CD4-positive, alpha-beta memory T cell (primary cell): ENCODE measurements at regions not wholly inside any gene's neighbourhood (a gene's known extent, or its start where the extent isn't known, plus 50 kb on each side); places are given as distances from the start of the nearest gene placed in this dataset.
"Not testable (repeated sequence)": the region's sequence is repeated elsewhere in the genome, so short reads cannot be mapped to it uniquely, and the experiment has no call there.

Source experiments
- CTCF ChIA-PET: fragments of 350-600 bp; sonication (Branson Sonifier 250); formaldehyde crosslinking; loops from one replicate; lab custom pipeline; 2021; ENCODE audit warnings: inconsistent platforms; ENCODE audit not compliant: partially characterized antibody; lab: Charles Lee
- POLR2A ChIA-PET: fragments of 350-600 bp; sonication (Branson Sonifier 250); formaldehyde crosslinking; loops from one replicate; lab custom pipeline; 2021; ENCODE audit not compliant: partially characterized antibody; lab: Charles Lee
- DNase-seq, 5 donors: peaks; one replicate each; pipeline versions ENCODE4 v3.0.0 to v3.0.0-alpha.2; 2020 to 2022; ENCODE audit warnings: mixed read lengths in 1 of 5
- H3K27ac ChIP-seq: one replicate; pipeline ENCODE4 v1.7.0; 2013; ENCODE audit warnings: low read depth, low read length
- H3K27me3 ChIP-seq: 2 replicates; pipeline ENCODE4 v1.7.0; 2013; ENCODE audit warnings: mild to moderate bottlenecking, low read length, moderate library complexity; ENCODE audit not compliant: insufficient read depth
- H3K36me3 ChIP-seq: 2 replicates; pipeline ENCODE4 v1.7.0; 2013; ENCODE audit warnings: mild to moderate bottlenecking, low read length, moderate library complexity; ENCODE audit not compliant: insufficient read depth
- H3K4me1 ChIP-seq: 2 replicates; pipeline ENCODE4 v1.7.0; 2013; ENCODE audit warnings: mild to moderate bottlenecking, low read length, moderate library complexity; ENCODE audit not compliant: insufficient read depth
- H3K4me3 ChIP-seq, 2 donors: one replicate each; pipeline ENCODE4 v1.7.0; 2013; ENCODE audit warnings: low read length in 2 of 2, mild to moderate bottlenecking in 1 of 2
- H3K9me3 ChIP-seq, 2 donors: one replicate each; pipeline ENCODE4 v1.7.0; 2013; ENCODE audit warnings: low read length in 2 of 2, control low read depth in 1 of 2; ENCODE audit not compliant: control insufficient read depth in 1 of 2
- H3K27ac Mint-ChIP-seq, 7 donors: one replicate each; pipeline ENCODE4 v1.8.0; 2020 to 2021; ENCODE audit warnings: mixed read lengths in 7 of 7, mild to moderate bottlenecking in 6 of 7, inconsistent platforms in 3 of 7, moderate library complexity in 3 of 7
- H3K27me3 Mint-ChIP-seq, 2 donors: one replicate each; pipeline ENCODE4 v1.8.0; 2020 to 2021; ENCODE audit warnings: mixed read lengths in 2 of 2
- H3K36me3 Mint-ChIP-seq, 2 donors: one replicate each; pipeline ENCODE4 v1.8.0; 2020 to 2021; ENCODE audit warnings: mixed read lengths in 2 of 2, inconsistent platforms in 1 of 2, mild to moderate bottlenecking in 1 of 2
- H3K4me1 Mint-ChIP-seq, 4 donors: one replicate each; pipeline ENCODE4 v1.8.0; 2020 to 2021; ENCODE audit warnings: mixed read lengths in 4 of 4, mild to moderate bottlenecking in 1 of 4
- H3K4me3 Mint-ChIP-seq, 8 donors: one replicate each; pipeline ENCODE4 v1.8.0; 2020 to 2021; ENCODE audit warnings: mixed read lengths in 8 of 8, mild to moderate bottlenecking in 7 of 8, moderate library complexity in 6 of 8, inconsistent platforms in 3 of 8
- H3K9me3 Mint-ChIP-seq, 8 donors: one replicate each; pipeline ENCODE4 v1.8.0; 2020 to 2021; ENCODE audit warnings: mixed read lengths in 8 of 8, mild to moderate bottlenecking in 5 of 8, inconsistent platforms in 3 of 8, moderate library complexity in 1 of 8
- intact Hi-C: fragments of 100-400 bp; cut with micrococcal nuclease; formaldehyde crosslinking; loops from one replicate; pipeline ENCODE4 v1.15.1; 2023

DNA sequence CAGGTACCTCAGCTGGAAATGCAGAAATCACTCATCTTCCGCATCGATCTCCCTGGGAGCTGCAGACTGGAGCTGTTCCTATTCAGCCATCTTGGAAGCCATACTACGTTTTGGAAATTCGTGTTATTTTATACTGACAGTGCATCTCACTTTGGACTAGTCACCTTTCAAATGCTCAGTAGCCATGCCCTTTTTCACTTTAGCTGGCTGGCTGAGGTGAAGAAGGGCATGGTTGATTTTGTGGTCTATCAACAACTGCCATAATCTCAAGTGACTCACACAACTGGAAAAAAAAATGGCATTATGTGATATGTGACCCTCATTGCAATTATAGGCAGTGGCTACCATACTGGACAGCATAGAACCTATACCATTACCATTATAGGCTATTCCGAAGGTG is 100.5 kb downstream of the CCDC71L start:
- H3K27ac ChIP-seq, result no peak overlapping the region
- H3K27me3 ChIP-seq, result no peaks in the 10 kb centered on the region
- CTCF ChIA-PET, result interaction anchor here (1.0 kb wide), 1 partner anchor 17 kb away, joined by 3 read pairs; no protein-coding TSS in a partner anchor
- H3K27ac Mint-ChIP-seq, result no peak overlapping the region
- H3K4me3 Mint-ChIP-seq, result no peak overlapping the region
- no peaks in the 10 kb centered on the region for H3K36me3 Mint-ChIP-seq
- H3K9me3 ChIP-seq, result no peaks in the 10 kb centered on the region
- no peak overlapping the region for H3K4me3 ChIP-seq
- intact Hi-C loops, result no loop called here
- H3K4me1 Mint-ChIP-seq, result no peaks in the 10 kb centered on the region
- H3K36me3 ChIP-seq, result no peaks in the 10 kb centered on the region
- POLR2A ChIA-PET, result no interaction called here
- peaks cover 0 to 6% (median under 1%) of the 10 kb centered on the region in 8 donors for H3K9me3 Mint-ChIP-seq
- no peak for DNase-seq
- no peaks in the 10 kb centered on the region for H3K4me1 ChIP-seq
- H3K27me3 Mint-ChIP-seq, result peaks cover 4 to 5% of the 10 kb centered on the region in 2 donors

DNA sequence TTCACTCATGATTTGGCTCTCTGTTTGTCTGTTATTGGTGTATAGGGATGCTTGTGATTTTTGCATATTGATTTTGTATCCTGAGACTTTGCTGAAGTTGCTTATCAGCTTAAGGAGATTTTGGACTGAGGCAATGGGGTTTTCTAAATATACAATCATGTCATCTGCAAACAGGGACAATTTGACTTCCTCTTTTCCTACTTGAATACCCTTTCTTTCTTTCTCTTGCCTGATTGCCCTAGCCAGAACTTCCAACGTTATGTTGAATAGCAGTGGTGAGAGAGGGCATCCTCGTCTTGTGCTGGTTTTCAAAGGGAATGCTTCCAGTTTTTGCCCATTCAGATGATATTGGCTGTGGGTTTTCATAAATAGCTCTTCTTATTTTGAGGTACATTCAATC is 104.7 kb downstream of the CCDC71L start:
- H3K27me3 ChIP-seq, H3K4me1 ChIP-seq, H3K36me3 ChIP-seq, H3K27me3 Mint-ChIP-seq, H3K4me1 Mint-ChIP-seq, POLR2A ChIA-PET, DNase-seq, H3K27ac ChIP-seq, H3K9me3 ChIP-seq, H3K36me3 Mint-ChIP-seq, H3K4me3 Mint-ChIP-seq, H3K27ac Mint-ChIP-seq, H3K4me3 ChIP-seq: not testable (repeated sequence)
- intact Hi-C loops, result loop anchor here (10.0 kb wide), 1 partner anchor 81 kb away; no protein-coding TSS in a partner anchor
- peaks cover 0 to 12% (median 5%) of the 10 kb centered on the region in 8 donors for H3K9me3 Mint-ChIP-seq
- CTCF ChIA-PET, result interaction anchor here (1.7 kb wide), 1 partner anchor 13 kb away, joined by 6 read pairs; no protein-coding TSS in a partner anchor

DNA sequence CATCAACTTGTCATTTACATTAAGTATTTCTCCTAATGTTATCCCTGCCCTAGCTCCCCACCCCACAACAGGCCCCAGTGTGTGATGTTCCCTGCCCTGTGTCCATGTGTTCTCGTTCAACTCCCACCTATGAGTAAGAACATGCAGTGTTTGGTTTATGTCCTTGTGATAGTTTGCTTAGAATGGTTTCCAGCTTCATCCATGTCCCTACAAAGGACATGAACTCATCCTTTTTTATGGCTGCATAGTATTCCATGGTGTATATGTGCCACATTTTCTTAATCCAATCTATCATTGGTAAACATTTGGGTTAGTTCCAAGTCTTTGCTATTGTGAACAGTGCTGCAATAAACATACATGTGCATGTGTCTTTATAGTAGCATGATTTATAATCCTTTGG is 106.3 kb downstream of the CCDC71L start:
- H3K36me3 ChIP-seq, H3K27ac Mint-ChIP-seq, H3K4me3 Mint-ChIP-seq, H3K4me3 ChIP-seq, H3K4me1 ChIP-seq, H3K27me3 ChIP-seq, DNase-seq, H3K36me3 Mint-ChIP-seq, H3K4me1 Mint-ChIP-seq, H3K9me3 ChIP-seq, POLR2A ChIA-PET, H3K27ac ChIP-seq, H3K27me3 Mint-ChIP-seq: not testable (repeated sequence)
- CTCF ChIA-PET, result interaction anchor here (2.4 kb wide), 1 partner anchor 11 kb away, joined by 10 read pairs; no protein-coding TSS in a partner anchor
- intact Hi-C loops, result loop anchor here (10.0 kb wide), 1 partner anchor 80 kb away; no protein-coding TSS in a partner anchor
- H3K9me3 Mint-ChIP-seq, result peaks cover 0 to 12% (median 5%) of the 10 kb centered on the region in 8 donors

DNA sequence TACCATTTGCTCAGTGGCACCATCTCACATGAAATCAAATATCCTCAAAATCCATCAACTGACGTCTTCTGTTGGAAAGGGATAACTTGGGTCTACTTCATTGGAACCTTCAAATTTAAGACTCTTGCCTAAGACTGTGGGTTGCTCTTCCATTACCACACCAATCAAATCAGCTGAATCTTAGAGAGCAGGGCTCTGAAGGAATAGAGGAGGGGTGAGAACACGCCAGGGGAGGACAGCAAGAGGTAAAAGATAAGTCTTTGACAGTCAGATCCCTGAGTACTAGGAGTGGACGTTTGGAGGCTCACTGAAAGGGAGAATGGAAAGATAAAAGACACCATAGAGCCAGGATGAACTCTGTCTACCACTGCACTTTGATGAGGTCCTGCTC is 107.5 kb downstream of the CCDC71L start:
- ChIA-PET POLR2A (interaction anchor here (1.0 kb wide), 1 partner anchor 10 kb away, joined by 3 read pairs; no protein-coding TSS in a partner anchor), CTCF (interaction anchor here (2.4 kb wide), 1 partner anchor 10 kb away, joined by 10 read pairs; no protein-coding TSS in a partner anchor)
- no peaks in the 10 kb centered on the region for H3K36me3 ChIP-seq
- H3K4me1 ChIP-seq, result no peaks in the 10 kb centered on the region
- Mint-ChIP-seq H3K27me3 (peaks cover 0 to 5% of the 10 kb centered on the region in 2 donors), H3K27ac (no peak overlapping the region), H3K36me3 (no peaks in the 10 kb centered on the region), H3K4me1 (no peaks in the 10 kb centered on the region), H3K4me3 (no peak overlapping the region), H3K9me3 (peaks cover 0 to 8% (median 5%) of the 10 kb centered on the region in 8 donors)
- DNase-seq, result no peak
- H3K9me3 ChIP-seq, result no peaks in the 10 kb centered on the region
- intact Hi-C loops, result loop anchor here (10.0 kb wide), 1 partner anchor 79 kb away; no protein-coding TSS in a partner anchor
- H3K4me3 ChIP-seq, result no peak overlapping the region
- H3K27ac ChIP-seq, result no peak overlapping the region
- no peaks in the 10 kb centered on the region for H3K27me3 ChIP-seq

DNA sequence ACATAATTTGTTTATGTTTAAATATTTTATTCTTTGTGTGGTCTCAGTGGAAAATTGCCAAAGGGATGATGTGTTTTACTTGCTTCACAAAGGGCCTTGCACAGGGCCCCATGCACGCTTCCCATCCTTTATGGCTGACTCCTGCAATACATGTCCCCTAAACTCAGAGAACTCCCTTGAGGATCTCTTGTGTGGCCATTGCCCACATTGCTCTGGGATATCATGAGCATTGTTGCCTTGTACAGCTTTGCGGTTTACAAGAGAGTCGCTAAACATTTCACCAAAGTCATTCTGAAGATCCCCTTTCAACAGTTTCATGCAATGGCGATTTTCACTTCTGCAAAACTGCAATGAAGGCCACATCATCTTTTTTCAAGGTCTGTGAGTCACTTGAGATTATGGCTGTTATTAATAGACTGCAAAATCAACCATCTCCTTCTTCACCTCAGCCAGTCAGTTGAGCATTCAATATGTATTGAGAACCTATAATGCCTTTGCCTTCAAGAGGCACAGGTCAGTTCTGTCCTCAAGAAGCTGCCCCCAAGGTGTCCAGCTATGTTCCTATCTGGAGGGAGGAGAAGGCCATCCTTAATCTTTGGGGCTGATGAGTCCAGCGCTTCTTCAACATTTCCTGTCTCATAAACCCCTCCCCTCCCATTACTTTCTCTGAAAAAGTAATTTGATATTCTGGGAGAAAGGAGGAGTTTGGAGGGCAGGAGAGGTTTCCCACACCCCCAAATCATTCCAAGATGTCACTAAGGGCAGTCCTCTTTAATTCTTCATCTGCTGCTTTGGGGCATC is 108.1 kb downstream of the CCDC71L start:
- no peaks in the 10 kb centered on the region for H3K27me3 ChIP-seq
- peaks cover 0 to 5% of the 10 kb centered on the region in 2 donors for H3K27me3 Mint-ChIP-seq
- POLR2A ChIA-PET, result interaction anchor here (1.0 kb wide), 1 partner anchor 10 kb away, joined by 3 read pairs; no protein-coding TSS in a partner anchor
- H3K9me3 Mint-ChIP-seq, result peaks cover 0 to 8% (median 5%) of the 10 kb centered on the region in 8 donors
- DNase-seq, result no peak
- no peaks in the 10 kb centered on the region for H3K36me3 ChIP-seq
- H3K27ac Mint-ChIP-seq, result no peak overlapping the region
- no peak overlapping the region for H3K27ac ChIP-seq
- intact Hi-C loops, result loop anchor here (10.0 kb wide), 1 partner anchor 78 kb away; no protein-coding TSS in a partner anchor
- H3K36me3 Mint-ChIP-seq, result no peaks in the 10 kb centered on the region
- CTCF ChIA-PET, result interaction anchor here (2.4 kb wide), 1 partner anchor 10 kb away, joined by 10 read pairs; no protein-coding TSS in a partner anchor
- H3K4me3 Mint-ChIP-seq, result no peak overlapping the region
- no peaks in the 10 kb centered on the region for H3K4me1 Mint-ChIP-seq
- H3K4me1 ChIP-seq, result no peaks in the 10 kb centered on the region
- H3K9me3 ChIP-seq, result no peaks in the 10 kb centered on the region
- H3K4me3 ChIP-seq, result no peak overlapping the region

DNA sequence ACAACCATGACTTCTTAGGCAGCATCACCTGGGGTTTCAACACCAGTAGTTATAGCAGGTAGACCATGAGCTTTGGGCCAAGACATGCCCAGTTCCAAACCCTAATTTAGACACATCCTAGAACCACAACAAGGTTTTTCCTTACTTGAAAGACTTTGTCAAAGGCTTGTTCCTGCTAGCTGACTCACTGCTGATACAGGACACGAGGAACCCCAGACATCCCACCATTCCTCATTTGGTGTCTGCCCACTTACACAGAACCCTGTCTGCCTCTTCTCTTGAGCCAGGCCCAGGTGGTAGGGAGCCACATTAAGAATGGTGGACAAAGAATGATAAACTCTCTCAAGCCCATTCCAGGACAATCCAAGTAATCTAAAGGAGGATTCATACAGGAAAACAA is 109.0 kb downstream of the CCDC71L start:
- Mint-ChIP-seq H3K36me3 (no peaks in the 10 kb centered on the region), H3K4me1 (no peaks in the 10 kb centered on the region)
- POLR2A ChIA-PET, result no interaction called here

DNA sequence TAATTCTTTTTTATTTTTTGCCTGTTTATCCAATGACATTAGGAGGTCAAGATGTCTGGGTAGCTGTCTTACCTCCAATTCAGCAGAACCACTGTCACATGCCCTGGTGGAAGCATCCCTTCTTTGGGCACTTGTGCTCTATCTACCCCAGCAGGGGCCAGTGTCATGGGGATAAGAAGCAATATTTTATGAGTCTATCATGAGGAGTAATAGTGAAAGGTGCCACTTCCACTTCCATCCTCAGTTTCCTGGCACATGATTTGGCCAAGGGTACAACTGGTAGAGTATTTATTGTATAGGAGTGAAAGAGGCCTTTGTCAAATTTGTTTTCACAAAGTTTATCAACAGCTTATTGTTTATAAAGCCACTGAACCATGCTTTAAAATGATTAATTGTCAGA is 112.5 kb downstream of the CCDC71L start:
- Histone ChIP-seq H3K36me3 (no peaks in the 10 kb centered on the region), H3K27ac (no peak overlapping the region), H3K27me3 (no peaks in the 10 kb centered on the region), H3K4me3 (no peak overlapping the region), H3K4me1 (no peaks in the 10 kb centered on the region), H3K9me3 (no peaks in the 10 kb centered on the region)
- POLR2A ChIA-PET, result no interaction called here
- Mint-ChIP-seq H3K27me3 (no peaks in the 10 kb centered on the region), H3K36me3 (no peaks in the 10 kb centered on the region), H3K4me3 (no peak overlapping the region), H3K9me3 (peaks cover 0 to 2% (median 0%) of the 10 kb centered on the region in 8 donors), H3K4me1 (peaks cover 0 to 7% (median 0%) of the 10 kb centered on the region in 4 donors), H3K27ac (no peak overlapping the region)
- CTCF ChIA-PET, result no interaction called here
- intact Hi-C loops, result no loop called here
- no peak for DNase-seq

More for the DNA sequence above, 109.0 kb downstream of the CCDC71L start:
- H3K9me3 Mint-ChIP-seq, result peaks cover 0 to 8% (median 3%) of the 10 kb centered on the region in 8 donors
- Histone ChIP-seq H3K9me3 (no peaks in the 10 kb centered on the region), H3K4me3 (no peak overlapping the region), H3K27ac (no peak overlapping the region), H3K36me3 (no peaks in the 10 kb centered on the region), H3K4me1 (no peaks in the 10 kb centered on the region), H3K27me3 (no peaks in the 10 kb centered on the region)
- CTCF ChIA-PET, result interaction anchor here (1.1 kb wide), 1 partner anchor 9 kb away, joined by 3 read pairs; no protein-coding TSS in a partner anchor
- H3K4me3 Mint-ChIP-seq, result no peak overlapping the region
- intact Hi-C loops, result loop anchor here (10.0 kb wide), 1 partner anchor 77 kb away; no protein-coding TSS in a partner anchor
- H3K27ac Mint-ChIP-seq, result no peak overlapping the region
- no peak for DNase-seq
- no peaks in the 10 kb centered on the region for H3K27me3 Mint-ChIP-seq
